Mucosa of descending colon (tissue), 3 donors: ENCODE measurements at regions not wholly inside any gene's neighbourhood (a gene's known extent, or its start where the extent isn't known, plus 50 kb on each side); places are given as distances from the start of the nearest gene placed in this dataset.
A peak's percentile ranks its signal among the peaks of the same experiment; 100 is the strongest.

ENCODE experiments used
- ATAC-seq: fragments of 200-7000 bp; cut with Tn5 transposase; one replicate; pipeline ENCODE4 v1.9.1; 2020; ENCODE audit warnings: mild to moderate bottlenecking, moderate library complexity
- DNase-seq, 3 donors: peaks; one replicate each; pipeline ENCODE4 v3.0.0-alpha.2; 2020
- H3K36me3 ChIP-seq: fragments of 200-600 bp; one replicate; pipeline ENCODE4 v1.8.0; 2021; ENCODE audit warnings: low read depth, mild to moderate bottlenecking
- H3K4me1 ChIP-seq: fragments of 200-600 bp; one replicate; pipeline ENCODE4 v1.8.0; 2021; ENCODE audit warnings: low read depth, mild to moderate bottlenecking
- H3K4me3 ChIP-seq: fragments of 200-600 bp; one replicate; pipeline ENCODE4 v1.8.0; 2021; ENCODE audit warnings: mild to moderate bottlenecking
- H3K9me3 ChIP-seq: fragments of 200-600 bp; one replicate; pipeline ENCODE4 v1.8.0; 2021; ENCODE audit warnings: mild to moderate bottlenecking
- intact Hi-C, 2 donors: fragments of 100-400 bp; cut with DNase I in 1 of 2; cut with micrococcal nuclease in 1 of 2; formaldehyde crosslinking; loops; one replicate each; pipeline versions ENCODE4 v1.11.0 to v1.11.1; 2022; cut with DNase I, micrococcal nuclease
- TF ChIP-seq, protein P1 (sequence below): fragments of 200-600 bp; IDR thresholded peaks from one replicate; pipeline ENCODE4 v1.8.0; 2022; ENCODE audit warnings: antibody characterized with exemption, mild to moderate bottlenecking
- donor health status: DM: no; HTN: no; CAD: no; lungs with moderate emphysema.
- donor health status: DM: no; HTN: no; CAD: no.
- donor health status: DM: no; HTN: yes; CAD: no.

- Histone ChIP-seq H3K9me3 (no peaks in the 10 kb centered on the region), H3K4me1 (no peaks in the 10 kb centered on the region), H3K4me3 (no peak overlapping the region), H3K36me3 (no peaks in the 10 kb centered on the region)
- DNase-seq (no peak), ATAC-seq (no peak)
- intact Hi-C loops = no loop called here
- TF ChIP-seq, protein P1, sequence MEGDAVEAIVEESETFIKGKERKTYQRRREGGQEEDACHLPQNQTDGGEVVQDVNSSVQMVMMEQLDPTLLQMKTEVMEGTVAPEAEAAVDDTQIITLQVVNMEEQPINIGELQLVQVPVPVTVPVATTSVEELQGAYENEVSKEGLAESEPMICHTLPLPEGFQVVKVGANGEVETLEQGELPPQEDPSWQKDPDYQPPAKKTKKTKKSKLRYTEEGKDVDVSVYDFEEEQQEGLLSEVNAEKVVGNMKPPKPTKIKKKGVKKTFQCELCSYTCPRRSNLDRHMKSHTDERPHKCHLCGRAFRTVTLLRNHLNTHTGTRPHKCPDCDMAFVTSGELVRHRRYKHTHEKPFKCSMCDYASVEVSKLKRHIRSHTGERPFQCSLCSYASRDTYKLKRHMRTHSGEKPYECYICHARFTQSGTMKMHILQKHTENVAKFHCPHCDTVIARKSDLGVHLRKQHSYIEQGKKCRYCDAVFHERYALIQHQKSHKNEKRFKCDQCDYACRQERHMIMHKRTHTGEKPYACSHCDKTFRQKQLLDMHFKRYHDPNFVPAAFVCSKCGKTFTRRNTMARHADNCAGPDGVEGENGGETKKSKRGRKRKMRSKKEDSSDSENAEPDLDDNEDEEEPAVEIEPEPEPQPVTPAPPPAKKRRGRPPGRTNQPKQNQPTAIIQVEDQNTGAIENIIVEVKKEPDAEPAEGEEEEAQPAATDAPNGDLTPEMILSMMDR = no peak
Measured at GRCh38 chr2:199663157-199663556, 187.8 kb downstream of the FTCDNL1 start.

DNA sequence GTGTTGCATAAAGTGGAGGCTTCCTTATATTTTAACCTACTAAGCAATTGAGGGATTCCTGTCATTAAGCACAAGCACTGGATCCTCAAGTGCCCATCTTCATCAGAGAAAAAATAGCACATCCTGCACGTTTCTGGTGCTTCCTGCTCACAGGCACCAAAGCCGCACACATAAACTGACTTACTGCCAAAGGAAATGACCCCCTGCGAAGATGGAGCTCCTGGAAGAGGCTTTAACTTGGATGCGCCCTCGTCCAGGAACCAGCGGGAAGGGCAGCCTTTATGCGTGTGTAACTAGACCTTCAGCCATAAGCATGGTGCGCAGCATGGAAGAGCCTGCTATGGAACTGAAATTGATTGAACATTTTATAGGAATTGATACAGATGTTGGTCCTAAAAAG lies 188.7 kb downstream of the FTCDNL1 start:
- Histone ChIP-seq H3K4me1 (no peaks in the 10 kb centered on the region), H3K9me3 (no peaks in the 10 kb centered on the region), H3K36me3 (no peaks in the 10 kb centered on the region), H3K4me3 (no peak overlapping the region)
- DNase-seq = no peak
- no peak for ATAC-seq
- intact Hi-C loops = no loop called here
- TF ChIP-seq, protein P1 = no peak

- no peaks in the 10 kb centered on the region for H3K36me3 ChIP-seq
- H3K4me3 ChIP-seq = no peak overlapping the region
- DNase-seq (no peak), ATAC-seq (no peak)
- TF ChIP-seq, protein P1 = no peak
- intact Hi-C loops = no loop called here
- no peaks in the 10 kb centered on the region for H3K4me1 ChIP-seq
- H3K9me3 ChIP-seq = no peaks in the 10 kb centered on the region
Measured at GRCh38 chr2:199660167-199660566, 190.8 kb downstream of the FTCDNL1 start.

- H3K9me3 ChIP-seq = no peaks in the 10 kb centered on the region
- DNase-seq = peak in 2 of 3 donors; percentile 12 to 31
- TF ChIP-seq, protein P1 = no peak
- no peaks in the 10 kb centered on the region for H3K4me1 ChIP-seq
- intact Hi-C loops = no loop called here
- H3K4me3 ChIP-seq = no peak overlapping the region
- ATAC-seq = no peak
- no peaks in the 10 kb centered on the region for H3K36me3 ChIP-seq
Measured at GRCh38 chr2:199659207-199659606, 191.8 kb downstream of the FTCDNL1 start.

- DNase-seq (no peak), ATAC-seq (no peak)
- TF ChIP-seq, protein P1 = no peak
- Histone ChIP-seq H3K9me3 (no peaks in the 10 kb centered on the region), H3K4me3 (no peak overlapping the region), H3K36me3 (no peaks in the 10 kb centered on the region), H3K4me1 (no peaks in the 10 kb centered on the region)
- intact Hi-C loops = no loop called here
Measured at GRCh38 chr2:199646439-199646838, 188.7 kb upstream of the SATB2 start.

- no peaks in the 10 kb centered on the region for H3K36me3 ChIP-seq
- H3K9me3 ChIP-seq = no peaks in the 10 kb centered on the region
- ATAC-seq (no peak), DNase-seq (no peak)
- H3K4me3 ChIP-seq = no peak overlapping the region
- intact Hi-C loops = no loop called here
- H3K4me1 ChIP-seq = no peaks in the 10 kb centered on the region
- TF ChIP-seq, protein P1 = no peak
Measured at GRCh38 chr2:199631129-199631528, 173.4 kb upstream of the SATB2 start.
